C4-2B (cell line): ENCODE measurements at regions not wholly inside any gene's neighbourhood (a gene's known extent, or its start where the extent isn't known, plus 50 kb on each side); places are given as distances from the start of the nearest gene placed in this dataset.

Experiments used
- CTCF ChIP-seq: fragments of 450-650 bp; conservative IDR thresholded peaks from 2 replicates; pipeline ENCODE4 v1.5.1; 2017; ENCODE audit warnings: mild to moderate bottlenecking
- ZFX ChIP-seq: fragments of 450-650 bp; IDR thresholded peaks from 2 replicates; pipeline ENCODE4 v1.6.1; 2017

DNA sequence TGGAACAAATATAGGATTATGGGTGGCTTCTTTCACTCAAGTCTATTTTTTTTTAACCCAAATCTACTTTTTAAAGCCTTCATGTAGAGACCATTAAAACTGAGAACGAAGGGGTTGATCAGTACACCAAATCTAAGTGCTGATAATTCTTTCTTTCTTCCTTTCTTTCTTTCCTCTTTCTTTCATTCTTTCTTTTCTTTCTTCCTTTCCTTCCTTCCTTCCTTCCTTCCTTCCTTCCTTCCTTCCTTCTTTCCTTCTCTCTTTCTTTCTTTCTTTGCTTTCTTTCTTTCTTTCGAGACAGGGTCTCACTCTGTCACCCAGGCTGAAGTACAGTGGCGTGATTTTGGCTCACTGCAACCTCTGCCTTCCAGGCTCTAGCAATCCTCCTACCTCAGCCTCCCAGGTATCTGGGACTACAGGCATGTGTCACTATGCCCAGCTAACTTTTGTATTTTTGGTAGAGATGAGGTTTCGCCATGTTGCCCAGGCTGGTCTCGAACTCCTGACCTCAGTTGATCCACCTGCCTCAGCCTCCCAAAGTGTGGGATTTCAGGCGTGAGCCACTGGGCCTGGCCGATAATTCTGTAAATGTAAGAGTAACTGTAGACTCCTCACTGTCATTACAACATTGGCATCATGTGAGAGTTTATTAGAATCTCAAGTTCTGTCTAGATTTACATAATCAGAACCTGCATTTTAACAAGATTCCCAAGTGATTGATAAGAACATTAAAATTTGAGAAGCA, 236.4 kb downstream of the TFEC start:
- no peak for TF ChIP-seq CTCF
- TF ChIP-seq ZFX = no peak
